ENCODE measurements at regions not wholly inside any gene's neighbourhood (a gene's known extent, or its start where the extent isn't known, plus 50 kb on each side); places are given as distances from the start of the nearest gene placed in this dataset.

DNA sequence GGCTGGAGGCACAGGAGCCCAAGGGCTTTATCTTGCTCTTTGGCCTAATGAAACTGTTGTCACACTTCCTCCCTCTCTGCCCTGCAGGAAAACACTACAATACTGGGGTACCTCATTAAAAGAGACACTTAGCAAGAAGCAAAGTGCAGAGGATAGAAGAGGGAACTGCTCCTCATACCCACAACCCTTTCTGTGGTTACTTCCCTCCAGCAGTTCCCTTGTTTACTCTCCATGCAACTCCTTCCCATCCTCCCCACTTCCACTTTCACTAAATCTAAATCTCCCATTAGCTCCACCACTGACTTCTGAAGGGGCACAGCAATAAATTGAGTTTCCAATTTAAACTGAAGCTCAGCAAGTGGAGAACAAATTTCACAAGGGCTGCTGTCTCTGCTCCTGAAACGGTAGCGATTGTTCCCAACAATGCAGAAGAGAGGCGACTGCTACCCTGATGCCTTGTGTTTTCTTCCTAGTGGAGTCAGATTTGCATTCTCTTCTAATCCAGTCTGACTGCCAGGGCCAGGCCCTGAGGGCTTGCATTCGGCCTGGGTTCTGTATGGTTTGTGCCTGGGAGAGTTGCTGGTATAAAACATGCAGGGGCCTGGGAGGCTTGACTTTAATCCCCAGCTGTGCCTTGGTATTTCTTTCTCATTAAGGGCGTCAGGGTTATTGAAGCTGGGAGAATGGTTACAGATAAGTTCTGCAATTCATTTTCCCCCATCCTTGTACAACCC is 454.7 kb downstream of the TFAP2B start:
- Histone ChIP-seq H3K36me3 (ENCODE audit: insufficient read depth, low read length) (no peaks in the 10 kb centered on the region), H3K9ac (ENCODE audit: insufficient read length) (peak overlapping the region; percentile 11), H3K4me3 (peak overlapping the region; percentile 62), H3K27ac (peak overlapping the region; percentile 88), H3K9me3 (ENCODE audit: low read depth, low read length) (no peaks in the 10 kb centered on the region)
- no peak for TF ChIP-seq EZH2 (IDR thresholded peaks at IDR 0.05)
- peak; percentile 90 for TF ChIP-seq FOXP2 (optimal IDR thresholded peaks at IDR 0.05; ENCODE audit: control extremely low read depth, extremely low read length, insufficient read depth)
- TF ChIP-seq POLR2AphosphoS5 (IDR thresholded peaks at IDR 0.05; ENCODE audit: borderline replicate concordance, low read depth, low read length) = no peak; the same call in 1 of the 2 replicates
- peak; percentile 70 for DNase-seq (ENCODE audit: low read depth, low spot score)

DNA sequence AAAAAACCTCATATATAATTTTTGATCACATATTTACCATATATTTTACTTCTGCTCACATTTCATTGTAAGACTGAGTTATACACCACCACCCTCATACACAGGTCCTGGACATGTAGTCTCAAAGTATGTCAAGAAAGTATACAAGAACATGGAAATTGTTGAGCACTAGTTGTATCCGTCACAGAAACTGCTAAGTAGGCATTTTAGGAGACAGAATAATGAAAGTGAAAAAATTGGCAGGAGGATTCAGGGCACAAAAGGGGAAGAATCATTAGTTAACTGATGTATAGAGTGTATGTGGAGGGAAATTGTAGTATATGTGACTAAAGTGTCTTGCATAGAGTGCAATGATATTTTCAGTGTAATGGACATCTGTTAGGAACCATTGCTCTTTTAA is 458.8 kb downstream of the TFAP2B start:
- Histone ChIP-seq H3K4me3 (no peak overlapping the region), H3K27ac (no peak overlapping the region), H3K9ac (ENCODE audit: insufficient read length) (no peak overlapping the region), H3K9me3 (ENCODE audit: low read depth, low read length) (no peaks in the 10 kb centered on the region; the same call in 1 of the 2 replicates), H3K36me3 (ENCODE audit: insufficient read depth, low read length) (no peaks in the 10 kb centered on the region)
- no peak for TF ChIP-seq POLR2AphosphoS5 (IDR thresholded peaks at IDR 0.05; ENCODE audit: borderline replicate concordance, low read depth, low read length)
- TF ChIP-seq FOXP2 (optimal IDR thresholded peaks at IDR 0.05; ENCODE audit: control extremely low read depth, extremely low read length, insufficient read depth) = no peak
- TF ChIP-seq EZH2 (IDR thresholded peaks at IDR 0.05) = no peak
- no peak for DNase-seq (ENCODE audit: low read depth, low spot score)

DNA sequence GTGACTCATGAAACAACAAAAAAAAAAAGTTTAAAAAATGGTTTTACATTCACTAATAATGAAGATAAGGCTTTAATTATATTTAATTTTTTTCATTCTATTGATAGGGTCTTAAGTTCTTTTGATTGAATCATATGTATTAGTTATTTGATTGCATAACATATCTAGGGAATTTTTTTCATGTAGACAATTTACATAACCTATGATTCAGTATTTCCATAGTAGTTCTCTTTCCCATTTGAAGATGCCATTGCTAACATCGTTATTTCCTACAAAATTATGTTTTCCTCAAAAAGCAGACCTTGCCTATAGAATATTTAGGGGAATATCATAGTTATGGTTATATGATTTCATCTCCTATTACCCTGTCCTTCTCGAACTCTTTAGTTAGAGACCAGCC is 463.4 kb downstream of the TFAP2B start:
- DNase-seq (ENCODE audit: low read depth, low spot score) = no peak
- Histone ChIP-seq H3K36me3 (ENCODE audit: insufficient read depth, low read length) (no peaks in the 10 kb centered on the region), H3K9me3 (ENCODE audit: low read depth, low read length) (no peaks in the 10 kb centered on the region; the same call in 1 of the 2 replicates), H3K9ac (ENCODE audit: insufficient read length) (no peak overlapping the region), H3K4me3 (no peak overlapping the region), H3K27ac (no peak overlapping the region)
- TF ChIP-seq POLR2AphosphoS5 (IDR thresholded peaks at IDR 0.05; ENCODE audit: borderline replicate concordance, low read depth, low read length) (no peak), EZH2 (IDR thresholded peaks at IDR 0.05) (no peak), FOXP2 (optimal IDR thresholded peaks at IDR 0.05; ENCODE audit: control extremely low read depth, extremely low read length, insufficient read depth) (no peak)

DNA sequence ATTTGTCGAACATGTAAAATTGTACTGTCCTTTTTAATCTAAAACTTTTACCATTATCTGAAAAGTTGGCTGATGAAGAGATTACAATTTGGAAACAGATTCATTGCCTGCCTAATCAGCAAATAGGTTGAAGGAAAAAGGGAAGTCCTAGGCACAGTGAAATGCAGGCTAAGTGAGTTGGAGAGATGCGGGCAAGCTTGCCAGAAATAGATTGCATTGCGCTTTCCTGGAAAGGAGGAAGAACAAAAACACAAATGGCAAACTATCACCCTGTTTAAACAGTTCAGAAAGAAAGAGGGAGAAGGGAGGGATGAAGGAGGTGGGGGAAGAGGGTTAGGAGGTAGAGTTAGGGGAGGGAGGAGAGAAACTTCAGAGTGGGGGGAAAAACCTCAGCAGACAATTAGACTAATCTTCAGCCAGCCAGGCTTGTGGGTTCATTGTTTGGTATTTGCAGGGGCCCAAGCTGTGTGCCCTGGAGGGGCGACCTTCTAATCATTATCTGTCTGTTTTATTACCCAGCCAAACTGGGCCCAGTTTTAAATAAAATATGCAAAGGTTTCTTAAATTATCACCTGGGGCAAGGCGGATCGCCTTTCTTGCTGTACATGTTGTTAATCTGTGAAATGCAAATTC is 465.2 kb downstream of the TFAP2B start:
- Histone ChIP-seq H3K4me3 (peak overlapping the region; percentile 63), H3K27ac (peak overlapping the region; percentile 87), H3K36me3 (ENCODE audit: insufficient read depth, low read length) (no peaks in the 10 kb centered on the region), H3K9me3 (ENCODE audit: low read depth, low read length) (no peaks in the 10 kb centered on the region; the same call in 1 of the 2 replicates), H3K9ac (ENCODE audit: insufficient read length) (peak overlapping the region; percentile 57)
- TF ChIP-seq POLR2AphosphoS5 (IDR thresholded peaks at IDR 0.05; ENCODE audit: borderline replicate concordance, low read depth, low read length) = no peak
- TF ChIP-seq FOXP2 (optimal IDR thresholded peaks at IDR 0.05; ENCODE audit: control extremely low read depth, extremely low read length, insufficient read depth) = no peak
- no peak for TF ChIP-seq EZH2 (IDR thresholded peaks at IDR 0.05)
- DNase-seq (ENCODE audit: low read depth, low spot score) = no peak

DNA sequence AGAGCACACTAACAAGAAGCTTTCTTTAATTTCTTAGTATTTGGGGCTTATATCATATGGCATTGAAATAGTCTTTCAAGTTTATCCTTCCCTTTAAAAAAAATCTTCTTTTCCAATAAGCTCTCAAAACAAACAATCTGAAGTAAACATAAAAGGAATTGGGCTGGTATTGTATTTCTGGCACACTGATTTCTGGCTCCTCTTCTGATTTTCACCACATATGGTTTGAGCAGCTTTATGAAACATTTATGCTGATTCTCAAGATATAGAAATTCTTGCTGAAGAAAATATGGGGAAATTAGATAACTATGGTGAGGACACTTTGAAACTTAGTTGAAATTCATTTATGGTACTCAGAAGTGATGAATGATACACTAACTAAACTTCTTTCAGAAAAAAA is 467.2 kb downstream of the TFAP2B start:
- TF ChIP-seq EZH2 (IDR thresholded peaks at IDR 0.05) (no peak), POLR2AphosphoS5 (IDR thresholded peaks at IDR 0.05; ENCODE audit: borderline replicate concordance, low read depth, low read length) (no peak), FOXP2 (optimal IDR thresholded peaks at IDR 0.05; ENCODE audit: control extremely low read depth, extremely low read length, insufficient read depth) (no peak)
- no peak overlapping the region for H3K4me3 ChIP-seq
- H3K9me3 ChIP-seq (ENCODE audit: low read depth, low read length) = no peaks in the 10 kb centered on the region
- H3K9ac ChIP-seq (ENCODE audit: insufficient read length) = no peak overlapping the region
- H3K36me3 ChIP-seq (ENCODE audit: insufficient read depth, low read length) = no peaks in the 10 kb centered on the region
- DNase-seq (ENCODE audit: low read depth, low spot score) = no peak
- peak overlapping the region; percentile 16; the same call in 1 of the 2 replicates for H3K27ac ChIP-seq

DNA sequence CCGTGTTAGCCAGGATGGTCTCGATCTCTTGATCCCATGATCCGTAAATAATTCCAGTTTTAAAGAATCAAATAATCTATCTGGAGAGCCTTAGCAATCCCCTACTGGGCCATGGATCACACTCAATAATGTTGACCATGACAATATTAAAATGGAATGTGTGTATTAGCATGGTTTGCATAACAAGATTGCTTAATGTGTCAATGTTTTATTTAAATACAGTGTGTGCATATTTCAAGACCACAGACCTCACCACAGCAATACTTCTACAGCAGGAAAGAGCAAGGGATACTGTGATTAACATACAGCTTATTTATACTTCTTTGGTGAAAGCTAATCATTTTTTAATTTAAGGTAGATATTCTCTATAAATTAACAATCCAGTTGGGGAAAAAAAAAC is 470.4 kb downstream of the TFAP2B start:
- no peak overlapping the region for H3K4me3 ChIP-seq
- no peak for DNase-seq (ENCODE audit: low read depth, low spot score)
- H3K36me3 ChIP-seq (ENCODE audit: insufficient read depth, low read length) = no peaks in the 10 kb centered on the region
- no peaks in the 10 kb centered on the region for H3K9me3 ChIP-seq (ENCODE audit: low read depth, low read length)
- H3K27ac ChIP-seq = no peak overlapping the region
- H3K9ac ChIP-seq (ENCODE audit: insufficient read length) = no peak overlapping the region
- TF ChIP-seq FOXP2 (optimal IDR thresholded peaks at IDR 0.05; ENCODE audit: control extremely low read depth, extremely low read length, insufficient read depth) = no peak
- no peak for TF ChIP-seq POLR2AphosphoS5 (IDR thresholded peaks at IDR 0.05; ENCODE audit: borderline replicate concordance, low read depth, low read length)
- TF ChIP-seq EZH2 (IDR thresholded peaks at IDR 0.05) = no peak

DNA sequence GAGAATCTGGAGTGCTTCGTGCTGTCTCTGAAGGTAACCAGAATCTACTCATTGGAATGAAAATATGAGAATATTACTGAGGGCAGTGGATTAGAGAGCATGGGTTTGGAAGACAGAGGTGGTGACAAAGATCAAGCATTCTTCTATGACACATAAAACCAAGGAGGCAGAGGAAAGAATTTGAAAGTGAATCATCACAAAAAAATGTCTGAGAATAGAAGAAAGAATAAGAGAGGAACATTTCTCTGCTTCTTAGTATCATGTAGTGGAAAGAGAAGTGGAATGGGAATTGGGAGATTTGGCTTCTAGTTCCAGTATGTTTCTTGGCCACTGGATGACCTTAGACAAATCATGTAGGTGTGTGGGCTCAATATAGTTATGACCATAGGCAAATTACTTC is 474.0 kb downstream of the TFAP2B start:
- no peaks in the 10 kb centered on the region for H3K9me3 ChIP-seq (ENCODE audit: low read depth, low read length)
- no peak overlapping the region for H3K9ac ChIP-seq (ENCODE audit: insufficient read length)
- H3K36me3 ChIP-seq (ENCODE audit: insufficient read depth, low read length) = no peaks in the 10 kb centered on the region
- no peak overlapping the region for H3K27ac ChIP-seq
- no peak overlapping the region for H3K4me3 ChIP-seq
- no peak for DNase-seq (ENCODE audit: low read depth, low spot score)
- no peak for TF ChIP-seq FOXP2 (optimal IDR thresholded peaks at IDR 0.05; ENCODE audit: control extremely low read depth, extremely low read length, insufficient read depth)
- TF ChIP-seq POLR2AphosphoS5 (IDR thresholded peaks at IDR 0.05; ENCODE audit: borderline replicate concordance, low read depth, low read length) = no peak
- no peak for TF ChIP-seq EZH2 (IDR thresholded peaks at IDR 0.05)

DNA sequence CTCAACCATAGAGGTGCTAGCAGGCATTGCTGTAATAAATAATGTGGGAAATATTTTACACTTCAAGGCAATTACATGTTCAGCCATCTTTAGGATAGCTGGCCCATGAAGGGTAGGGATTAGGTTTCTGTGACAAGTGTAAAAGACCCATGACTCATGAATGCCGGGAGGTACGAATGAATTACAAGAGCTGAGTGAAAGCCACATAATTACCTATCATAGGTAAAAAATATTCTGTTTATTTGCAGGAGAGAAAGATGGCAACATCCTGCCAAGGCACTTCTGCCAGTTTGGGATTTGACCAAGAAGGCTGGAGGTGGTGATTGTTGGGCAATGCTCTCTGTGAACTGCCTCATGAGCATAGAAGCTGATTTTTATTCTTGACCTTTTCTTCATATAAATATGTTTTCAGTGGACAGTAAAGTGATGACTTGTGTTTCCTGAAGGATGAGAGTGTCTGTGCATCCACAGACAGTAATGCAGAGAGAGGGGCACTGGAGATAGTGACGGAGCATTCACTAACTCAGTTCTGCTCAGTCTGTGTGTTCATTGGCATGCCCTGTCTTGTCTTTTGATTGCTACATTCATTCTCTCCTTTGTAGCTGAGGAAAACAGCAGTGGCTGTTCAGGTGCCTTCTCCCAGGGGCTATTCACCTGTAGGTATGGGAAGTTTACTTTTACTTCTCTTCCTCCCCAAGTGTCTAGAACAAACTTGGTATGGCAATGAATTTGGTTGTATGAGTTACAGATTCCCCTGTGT is 481.1 kb downstream of the TFAP2B start:
- no peak overlapping the region for H3K9ac ChIP-seq (ENCODE audit: insufficient read length)
- no peak for TF ChIP-seq POLR2AphosphoS5 (IDR thresholded peaks at IDR 0.05; ENCODE audit: borderline replicate concordance, low read depth, low read length)
- no peaks in the 10 kb centered on the region for H3K36me3 ChIP-seq (ENCODE audit: insufficient read depth, low read length)
- H3K4me3 ChIP-seq = no peak overlapping the region
- H3K27ac ChIP-seq = no peak overlapping the region
- no peak for DNase-seq (ENCODE audit: low read depth, low spot score)
- no peaks in the 10 kb centered on the region for H3K9me3 ChIP-seq (ENCODE audit: low read depth, low read length)
